GM18498 (cell line): ENCODE measurements at regions not wholly inside any gene's neighbourhood (a gene's known extent, or its start where the extent isn't known, plus 50 kb on each side); places are given as distances from the start of the nearest gene placed in this dataset.

Experiments
- ATAC-seq: cut with Tn5 transposase; IDR thresholded peaks from one replicate; pipeline ENCODE4 v1.9.1; 2021; ENCODE audit warnings: mild to moderate bottlenecking, moderate library complexity; ENCODE audit not compliant: unreplicated experiment

- ATAC-seq: no peak
These were observed 173.7 kb upstream of the LEF1 start for GRCh38 chr4:108342325-108342970.

- no peak for ATAC-seq
These were observed 169.2 kb upstream of the LEF1 start for GRCh38 chr4:108337923-108338322.

GRCh38 chr4:108336076-108336475 is 167.3 kb upstream of the LEF1 start:
- ATAC-seq: no peak

- ATAC-seq: no peak
These were observed 166.3 kb upstream of the LEF1 start for GRCh38 chr4:108335081-108335480.

GRCh38 chr4:108334031-108334430 is 165.3 kb upstream of the LEF1 start:
- ATAC-seq: no peak

- no peak for ATAC-seq
These were observed 164.7 kb upstream of the LEF1 start for GRCh38 chr4:108333353-108333942.

GRCh38 chr4:108331905-108332632 is 163.3 kb upstream of the LEF1 start:
- no peak for ATAC-seq

GRCh38 chr4:108328383-108328732 is 159.6 kb upstream of the LEF1 start:
- no peak for ATAC-seq

- ATAC-seq: no peak
These were observed 159.1 kb upstream of the LEF1 start for GRCh38 chr4:108327642-108328382.

- no peak for ATAC-seq
These were observed 156.8 kb upstream of the LEF1 start for GRCh38 chr4:108325561-108325960.

GRCh38 chr4:108324450-108324849 is 155.7 kb upstream of the LEF1 start:
- ATAC-seq: no peak

- ATAC-seq: no peak
These were observed 153.8 kb upstream of the LEF1 start for GRCh38 chr4:108322497-108322896.

- ATAC-seq: no peak
These were observed 151.3 kb upstream of the LEF1 start for GRCh38 chr4:108320061-108320460.

GRCh38 chr4:108317377-108317776 is 148.6 kb upstream of the LEF1 start:
- no peak for ATAC-seq

- no peak for ATAC-seq
These were observed 147.0 kb upstream of the LEF1 start for GRCh38 chr4:108315694-108316093.

- ATAC-seq: no peak
These were observed 146.3 kb upstream of the LEF1 start for GRCh38 chr4:108314900-108315589.

- no peak for ATAC-seq
These were observed 145.0 kb upstream of the LEF1 start for GRCh38 chr4:108313546-108314339.

- ATAC-seq: no peak
These were observed 142.6 kb upstream of the LEF1 start for GRCh38 chr4:108311313-108311712.

- ATAC-seq: no peak
These were observed 134.9 kb upstream of the LEF1 start for GRCh38 chr4:108303488-108304177.
